NCI-H226 (cell line): ENCODE measurements at regions not wholly inside any gene's neighbourhood (a gene's known extent, or its start where the extent isn't known, plus 50 kb on each side); places are given as distances from the start of the nearest gene placed in this dataset.

ENCODE experiments used
- DNase-seq: peaks from one replicate; pipeline ENCODE4 v3.0.0-alpha.2; 2015

GRCh38 chr16:79767421-79768275, 167.1 kb upstream of the MAF start:
- DNase-seq: no peak

DNA sequence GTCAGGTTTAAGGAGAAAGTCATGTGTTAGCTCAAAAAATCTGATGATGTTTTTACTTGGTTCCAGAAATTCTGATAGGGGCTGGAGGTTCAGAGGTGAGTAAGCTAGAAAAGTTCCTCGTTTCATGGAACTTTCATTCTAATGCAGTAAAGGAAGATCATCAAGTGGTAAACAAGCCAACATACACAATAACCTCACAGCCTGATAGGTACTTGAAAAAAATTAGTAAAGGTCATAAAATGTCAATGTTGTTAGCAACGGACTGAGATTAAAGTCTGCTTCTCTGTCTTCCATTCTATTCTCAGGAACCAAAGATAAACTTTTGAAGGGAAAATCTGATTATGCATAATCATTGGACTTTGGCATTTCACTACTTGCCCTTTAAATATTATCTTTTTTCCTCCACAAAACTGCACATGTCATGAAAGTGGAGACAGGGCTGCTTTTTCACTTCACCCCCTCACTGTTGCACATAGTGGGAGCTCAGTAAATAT, 165.4 kb upstream of the MAF start:
- no peak for DNase-seq

- no peak for DNase-seq
Observed at GRCh38 chr16:79765431-79765830, 164.9 kb upstream of the MAF start.

GRCh38 chr16:79764415-79765110, 164.0 kb upstream of the MAF start:
- no peak for DNase-seq

DNA sequence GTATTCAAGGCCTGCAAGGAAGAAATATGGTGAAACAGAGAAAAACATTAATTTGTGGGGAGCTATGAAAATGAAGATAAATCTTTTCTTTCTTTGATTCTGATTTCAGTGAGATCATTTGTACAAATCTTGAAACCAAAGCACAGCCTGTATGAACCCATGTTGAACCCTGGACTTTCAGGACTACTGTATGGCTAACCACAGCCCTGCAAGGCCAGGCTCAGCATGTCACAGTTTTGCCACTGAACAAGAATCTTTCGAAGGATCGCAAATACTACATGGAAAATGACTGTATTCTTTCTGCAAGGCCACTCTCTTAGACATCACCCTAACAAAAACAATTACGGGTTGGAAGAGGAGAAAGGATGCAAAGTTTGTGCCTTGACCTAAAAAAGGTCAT, 161.7 kb upstream of the MAF start:
- DNase-seq: no peak

DNA sequence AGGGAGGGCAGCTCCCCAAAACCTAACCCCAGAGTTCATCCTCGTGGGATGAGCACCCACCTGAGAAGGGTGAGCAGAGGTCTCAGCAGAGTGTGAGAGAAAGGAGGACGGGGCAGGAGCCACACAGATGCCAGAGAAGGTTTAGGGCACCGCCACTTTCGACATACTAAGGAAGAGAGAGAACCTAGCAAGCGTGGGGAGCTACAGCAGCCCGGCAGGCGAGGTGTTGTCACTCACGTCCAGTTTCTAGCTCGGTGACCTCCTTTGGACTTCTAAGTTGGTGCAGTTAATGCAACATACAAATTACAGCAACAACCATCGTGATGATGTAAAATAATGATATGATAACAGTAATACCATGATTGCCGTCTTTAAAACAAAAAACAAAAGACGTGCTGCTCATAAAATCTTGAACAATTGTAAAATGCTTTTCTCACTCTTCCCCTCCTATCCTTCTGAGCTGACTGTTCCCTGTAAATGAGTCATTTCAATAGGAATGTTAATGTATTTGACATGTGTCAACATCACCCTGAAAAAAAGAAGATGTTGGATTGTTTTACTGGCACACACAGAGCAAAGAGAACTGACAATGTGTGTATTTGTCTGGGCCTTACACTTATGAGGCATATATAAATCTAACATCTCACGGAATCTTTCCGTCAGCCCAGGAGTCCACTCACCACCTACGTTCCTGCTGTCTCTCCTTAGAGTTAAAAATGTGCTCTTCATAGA, 158.2 kb upstream of the MAF start:
- no peak for DNase-seq

DNA sequence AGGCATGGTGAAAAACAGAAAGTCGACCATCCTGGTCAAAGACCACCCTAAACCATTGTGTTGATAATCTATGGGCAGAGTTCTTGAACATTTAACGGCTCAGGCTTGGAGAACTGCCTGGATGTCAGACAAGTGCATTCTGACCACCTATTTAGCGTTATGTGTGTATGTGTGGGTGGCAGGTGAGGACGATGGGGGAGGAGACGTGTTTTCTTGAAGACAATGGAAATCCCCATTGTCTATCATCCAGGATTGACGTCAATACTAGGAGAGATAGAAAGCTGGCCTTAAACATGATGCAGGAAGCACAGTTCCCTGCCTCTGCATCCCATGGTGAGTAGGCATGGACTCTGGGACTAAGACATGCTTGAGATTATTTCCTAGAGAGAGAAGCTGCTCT, 157.4 kb upstream of the MAF start:
- DNase-seq: no peak

DNA sequence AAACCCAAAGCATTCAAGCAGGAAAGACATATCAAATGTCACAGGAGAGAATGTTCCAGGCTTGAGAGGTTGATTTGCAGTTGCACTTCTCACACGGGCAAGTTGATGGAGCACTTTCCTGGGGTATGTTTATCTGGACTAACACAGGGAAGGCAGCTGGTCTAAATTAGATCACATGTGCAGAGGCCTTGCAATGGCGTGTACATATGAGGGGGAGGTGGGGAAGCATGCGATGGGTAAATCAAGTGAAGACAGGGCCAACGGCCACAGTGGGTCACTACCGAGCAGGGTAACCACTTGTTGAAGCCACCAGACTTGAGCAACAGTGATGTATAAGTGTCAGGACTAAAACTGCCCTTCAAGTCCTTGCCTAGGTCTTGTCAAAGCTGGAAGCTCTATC, 156.6 kb upstream of the MAF start:
- no peak for DNase-seq

DNA sequence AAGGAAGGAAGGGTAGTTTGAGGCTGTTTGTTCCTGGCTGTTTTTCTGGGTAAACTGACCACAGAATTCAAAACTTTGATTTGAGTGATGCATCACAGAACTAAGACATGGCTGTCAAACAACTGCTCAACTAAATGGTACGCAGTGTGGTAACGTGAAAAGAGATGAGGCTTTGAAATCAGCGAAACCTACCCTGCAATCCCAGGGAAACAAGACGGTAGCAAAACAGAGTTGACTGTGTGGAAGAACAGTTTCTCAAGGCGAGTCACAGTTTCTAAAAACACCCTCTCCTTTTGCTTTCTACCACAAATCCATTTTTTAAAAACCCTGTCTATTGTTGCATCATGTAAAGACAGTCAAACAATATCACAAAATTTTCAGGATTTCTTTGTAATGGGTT, 156.0 kb upstream of the MAF start:
- DNase-seq: no peak

DNA sequence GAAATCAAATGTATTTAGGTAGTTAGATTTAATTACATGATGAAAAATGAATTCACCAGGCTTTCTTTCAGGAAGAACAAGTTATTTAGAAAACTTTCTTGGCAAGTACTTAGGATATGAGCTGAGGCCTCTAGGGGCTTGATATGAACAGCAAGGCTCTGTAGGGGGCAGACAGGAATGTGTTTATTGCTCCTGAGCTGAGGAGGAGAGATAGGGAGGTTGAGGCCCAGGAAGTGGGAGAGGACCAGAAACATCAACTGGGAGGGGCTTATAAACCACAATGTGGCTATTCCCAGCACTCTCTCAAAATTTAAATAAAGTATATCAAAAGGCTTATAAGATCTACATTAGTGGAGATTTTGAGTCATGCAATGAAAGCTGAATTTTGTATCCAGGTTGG, 154.0 kb upstream of the MAF start:
- DNase-seq: peak; percentile 62

GRCh38 chr16:79754081-79754480, 153.5 kb upstream of the MAF start:
- DNase-seq: no peak

- no peak for DNase-seq
Observed at GRCh38 chr16:79753286-79753685, 152.7 kb upstream of the MAF start.

GRCh38 chr16:79752396-79752795, 151.9 kb upstream of the MAF start:
- DNase-seq: no peak

GRCh38 chr16:79751471-79752184, 151.1 kb upstream of the MAF start:
- DNase-seq: no peak

DNA sequence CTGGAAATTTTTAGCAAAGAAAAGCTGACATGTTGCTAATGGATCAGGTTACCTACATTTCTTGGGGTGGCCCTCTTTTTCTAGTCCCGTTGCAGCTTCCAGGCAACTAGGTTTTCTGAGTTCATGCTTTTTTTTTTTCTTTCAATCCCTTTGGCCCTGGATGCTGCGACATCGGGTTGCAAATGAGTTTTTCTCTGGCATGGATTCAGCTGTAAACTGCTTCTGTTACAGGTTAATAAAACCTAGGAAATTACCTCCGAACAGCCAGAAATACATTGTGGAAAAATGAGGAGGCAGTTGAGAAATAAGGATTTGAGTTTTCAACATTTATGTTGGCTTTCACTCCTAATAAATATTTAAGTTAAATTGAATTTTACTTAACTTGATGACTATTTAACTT, 149.8 kb upstream of the MAF start:
- DNase-seq: no peak

DNA sequence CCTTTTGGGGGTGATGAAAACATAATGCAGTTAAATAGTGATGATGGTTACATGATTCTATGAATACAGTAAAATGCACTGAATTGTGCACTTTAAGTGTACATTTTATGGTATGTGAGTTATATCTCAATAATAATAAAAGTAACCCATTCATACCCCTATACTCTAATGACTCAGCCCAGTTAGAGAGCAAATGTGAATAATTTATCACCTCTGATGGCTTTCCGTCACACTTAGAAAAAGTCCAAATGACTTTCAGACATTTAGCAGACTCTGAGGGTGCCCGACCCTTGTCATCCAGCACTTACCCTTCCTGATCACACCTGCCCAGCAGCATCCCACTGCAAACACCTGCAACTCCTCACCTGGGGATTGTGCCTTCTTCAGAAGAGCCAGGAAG, 148.1 kb upstream of the MAF start:
- no peak for DNase-seq

GRCh38 chr16:79747688-79748087, 147.2 kb upstream of the MAF start:
- DNase-seq: no peak

- DNase-seq: no peak
Observed at GRCh38 chr16:79740252-79740651, 139.7 kb upstream of the MAF start.

DNA sequence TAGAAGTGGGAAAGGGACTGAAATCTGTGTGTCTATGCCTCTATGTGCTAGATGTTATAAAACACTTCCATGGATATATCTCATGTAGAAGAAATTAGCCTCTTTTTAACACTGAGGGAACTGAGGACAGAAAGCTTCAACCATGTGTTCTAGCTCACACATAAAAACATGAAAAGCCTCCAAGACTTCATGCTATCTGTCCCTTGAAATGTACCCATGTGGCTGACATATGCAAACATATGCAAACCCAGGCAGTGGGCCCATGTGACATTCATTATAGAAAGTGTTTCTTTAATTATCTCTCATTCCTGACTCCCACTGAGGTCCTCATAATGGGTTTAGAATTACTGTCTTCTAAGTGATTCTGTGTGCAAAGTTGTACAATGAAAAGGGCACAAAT, 134.7 kb upstream of the MAF start:
- no peak for DNase-seq

GRCh38 chr16:79734721-79735120, 134.2 kb upstream of the MAF start:
- no peak for DNase-seq

- DNase-seq: no peak
Observed at GRCh38 chr16:79728923-79729240, 128.3 kb upstream of the MAF start.

DNA sequence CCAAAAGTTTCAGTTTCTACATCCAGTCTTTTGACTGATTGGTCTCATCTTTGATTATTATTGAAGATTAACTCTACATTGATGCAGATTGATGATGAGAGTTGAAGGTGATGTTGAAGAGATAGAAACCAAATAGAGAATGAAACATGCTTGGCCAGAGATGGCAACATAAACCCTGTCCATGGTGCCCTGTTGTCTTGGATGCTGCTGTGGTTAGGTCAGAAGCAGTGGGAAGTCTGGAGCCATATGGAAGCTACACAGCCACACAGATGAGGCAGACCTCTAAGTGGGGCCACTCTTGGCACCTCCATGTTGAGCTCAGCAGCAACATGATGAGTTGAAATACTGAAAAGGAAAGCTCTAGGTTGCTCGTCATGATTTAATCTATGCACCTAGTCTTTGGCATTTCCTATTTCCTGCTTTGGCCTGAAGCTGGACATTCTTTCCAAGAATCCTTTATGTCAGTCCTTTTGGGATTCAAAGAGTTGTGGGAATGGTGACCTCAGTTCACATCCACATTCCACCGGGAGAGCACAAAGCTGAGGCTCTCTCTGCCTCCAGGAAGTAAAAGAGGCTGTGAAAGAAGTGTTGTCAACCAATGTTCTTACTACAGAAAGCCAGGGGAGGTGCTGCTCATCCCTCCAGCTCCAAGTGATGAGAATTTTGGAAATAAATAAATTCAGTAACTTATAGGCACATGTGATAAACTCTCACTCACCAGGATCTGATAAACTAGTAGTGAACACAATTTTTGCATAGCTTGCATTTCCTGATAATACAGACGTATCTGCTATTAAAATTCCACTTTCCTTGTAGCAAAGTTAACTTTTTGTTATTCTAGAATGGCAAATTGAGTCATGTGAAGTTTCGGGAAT, 127.7 kb upstream of the MAF start:
- no peak for DNase-seq
